DND-41 (cell line): ENCODE measurements at regions not wholly inside any gene's neighbourhood (a gene's known extent, or its start where the extent isn't known, plus 50 kb on each side); places are given as distances from the start of the nearest gene placed in this dataset.

ENCODE experiments used
- EZH2 ChIP-seq: IDR thresholded peaks from 3 replicates; pipeline ENCODE4 v1.6.1; 2012; ENCODE audit warnings: borderline replicate concordance, low read depth, mild to moderate bottlenecking, moderate library complexity, low read length, inconsistent platforms; ENCODE audit not compliant: severe bottlenecking
- TF ChIP-seq, protein P1 (sequence below): IDR thresholded peaks from 2 replicates; pipeline ENCODE4 v1.5.1; 2012; ENCODE audit warnings: borderline replicate concordance, low read length, moderate library complexity, mild to moderate bottlenecking; ENCODE audit not compliant: poor library complexity, severe bottlenecking; ENCODE audit errors: extremely low read depth

DNA sequence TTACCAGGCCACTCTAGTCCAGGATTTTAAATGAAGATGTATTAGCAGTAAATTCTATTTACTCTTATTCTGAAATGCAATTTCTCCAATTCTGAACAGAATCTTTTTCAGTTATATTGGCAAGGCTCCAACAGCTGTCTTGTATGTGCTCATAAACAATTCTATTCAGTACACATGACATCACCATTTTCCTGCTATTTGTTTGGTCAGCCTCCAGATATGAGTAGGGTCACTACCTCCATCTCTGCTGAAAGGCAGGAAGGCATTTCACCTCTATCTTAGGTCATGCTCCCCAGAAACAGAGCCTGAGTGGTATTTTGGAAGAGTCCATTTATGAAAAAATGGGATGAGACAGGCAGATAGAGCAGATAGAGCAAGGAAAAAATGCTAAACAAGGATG, 151.1 kb upstream of the ADGRL3 start:
- TF ChIP-seq, protein P1, sequence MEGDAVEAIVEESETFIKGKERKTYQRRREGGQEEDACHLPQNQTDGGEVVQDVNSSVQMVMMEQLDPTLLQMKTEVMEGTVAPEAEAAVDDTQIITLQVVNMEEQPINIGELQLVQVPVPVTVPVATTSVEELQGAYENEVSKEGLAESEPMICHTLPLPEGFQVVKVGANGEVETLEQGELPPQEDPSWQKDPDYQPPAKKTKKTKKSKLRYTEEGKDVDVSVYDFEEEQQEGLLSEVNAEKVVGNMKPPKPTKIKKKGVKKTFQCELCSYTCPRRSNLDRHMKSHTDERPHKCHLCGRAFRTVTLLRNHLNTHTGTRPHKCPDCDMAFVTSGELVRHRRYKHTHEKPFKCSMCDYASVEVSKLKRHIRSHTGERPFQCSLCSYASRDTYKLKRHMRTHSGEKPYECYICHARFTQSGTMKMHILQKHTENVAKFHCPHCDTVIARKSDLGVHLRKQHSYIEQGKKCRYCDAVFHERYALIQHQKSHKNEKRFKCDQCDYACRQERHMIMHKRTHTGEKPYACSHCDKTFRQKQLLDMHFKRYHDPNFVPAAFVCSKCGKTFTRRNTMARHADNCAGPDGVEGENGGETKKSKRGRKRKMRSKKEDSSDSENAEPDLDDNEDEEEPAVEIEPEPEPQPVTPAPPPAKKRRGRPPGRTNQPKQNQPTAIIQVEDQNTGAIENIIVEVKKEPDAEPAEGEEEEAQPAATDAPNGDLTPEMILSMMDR, result no peak
- no peak for TF ChIP-seq EZH2
